ENCODE measurements at regions not wholly inside any gene's neighbourhood (a gene's known extent, or its start where the extent isn't known, plus 50 kb on each side); places are given as distances from the start of the nearest gene placed in this dataset.

DNA sequence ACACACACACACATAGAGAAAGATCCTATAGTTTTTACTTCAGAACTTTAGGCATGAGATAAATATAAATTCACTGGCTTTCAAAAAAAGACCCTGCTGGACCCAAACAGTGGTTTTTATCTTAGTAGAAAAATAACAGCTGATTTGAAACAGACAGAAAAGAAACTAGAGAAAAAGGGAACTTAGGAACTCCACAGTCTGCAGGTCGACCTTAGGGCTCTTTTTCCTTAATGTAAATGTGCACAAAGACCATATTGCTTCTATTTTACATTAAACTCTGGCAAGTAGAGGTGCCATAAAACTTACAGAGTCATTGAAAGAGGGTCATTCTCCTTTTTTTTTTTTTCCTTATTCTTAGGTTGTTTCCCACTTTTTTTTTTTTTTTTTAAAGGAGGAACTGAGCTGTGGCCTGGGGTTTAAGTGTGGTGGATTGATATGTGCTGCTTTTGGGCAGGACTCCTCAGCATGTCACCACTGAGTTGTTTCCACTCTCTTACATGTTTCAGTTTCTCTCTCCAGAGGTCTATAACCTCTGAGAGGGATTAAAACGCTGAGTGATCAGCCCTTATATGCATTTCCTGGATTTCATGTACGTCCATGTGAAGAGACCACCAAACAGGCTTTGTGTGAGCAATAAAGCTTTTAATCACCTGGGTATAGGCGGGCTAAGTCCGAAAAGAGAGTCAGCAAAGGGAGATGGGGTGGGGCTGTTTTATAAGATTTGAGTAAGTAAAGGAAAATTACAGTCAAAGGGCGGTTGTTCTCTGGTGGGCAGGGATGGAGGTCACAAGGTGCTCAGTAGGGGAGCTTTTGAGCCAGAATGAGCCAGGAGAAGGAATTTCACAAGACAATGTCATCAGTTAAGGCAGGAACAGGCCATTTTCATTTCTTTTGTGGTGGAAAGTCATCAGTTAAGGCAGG lies 70.8 kb upstream of the PACRGL start:
- Histone ChIP-seq H3K9me3 (ENCODE audit: control insufficient read depth in 2 of 2, low read length in 2 of 2) (no peaks in the 10 kb centered on the region), H3K27ac (ENCODE audit: low read length) (no peak overlapping the region), H3K27me3 (ENCODE audit: control insufficient read depth in 1 of 2, insufficient read depth in 2 of 2, low read length in 2 of 2) (no peaks in the 10 kb centered on the region), H3K9ac (ENCODE audit: low read length in 2 of 2) (no peak overlapping the region), H3K4me1 (ENCODE audit: control insufficient read depth, insufficient read depth, low read length) (no peaks in the 10 kb centered on the region), H3K4me3 (ENCODE audit: low read length in 2 of 2) (no peak overlapping the region), H3K36me3 (ENCODE audit: control insufficient read depth in 2 of 2, insufficient read depth in 2 of 2, low read length in 2 of 2) (no peaks in the 10 kb centered on the region)

DNA sequence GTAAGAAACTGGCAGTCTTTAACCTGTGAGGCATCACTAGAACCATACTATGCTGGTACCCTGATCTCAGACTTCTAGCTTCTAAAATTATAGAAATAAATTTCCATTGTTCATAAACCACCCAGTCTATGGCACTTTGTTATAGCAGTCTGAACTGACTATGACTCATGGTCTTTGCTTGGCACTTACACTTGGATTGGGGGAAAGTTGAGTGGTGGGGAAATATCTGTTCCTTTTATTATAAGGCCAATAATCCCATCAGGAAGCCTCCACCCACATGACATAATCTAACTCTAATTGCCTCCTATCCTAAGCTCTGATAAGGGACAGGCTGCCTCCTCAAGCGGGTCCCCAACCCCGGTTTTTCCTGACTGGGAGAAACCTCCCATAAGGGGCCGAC lies 61.4 kb upstream of the PACRGL start:
- H3K4me3 ChIP-seq (ENCODE audit: low read length in 2 of 2): no peak overlapping the region
- H3K36me3 ChIP-seq (ENCODE audit: control insufficient read depth in 2 of 2, insufficient read depth in 2 of 2, low read length in 2 of 2): no peaks in the 10 kb centered on the region
- H3K9ac ChIP-seq (ENCODE audit: low read length in 2 of 2): no peak overlapping the region
- peaks cover 2% of the 10 kb centered on the region in 2 donors for H3K9me3 ChIP-seq (ENCODE audit: control insufficient read depth in 2 of 2, low read length in 2 of 2)
- no peaks in the 10 kb centered on the region for H3K4me1 ChIP-seq (ENCODE audit: control insufficient read depth, insufficient read depth, low read length)
- H3K27ac ChIP-seq (ENCODE audit: low read length): no peak overlapping the region
- H3K27me3 ChIP-seq (ENCODE audit: control insufficient read depth in 1 of 2, insufficient read depth in 2 of 2, low read length in 2 of 2): no peaks in the 10 kb centered on the region

DNA sequence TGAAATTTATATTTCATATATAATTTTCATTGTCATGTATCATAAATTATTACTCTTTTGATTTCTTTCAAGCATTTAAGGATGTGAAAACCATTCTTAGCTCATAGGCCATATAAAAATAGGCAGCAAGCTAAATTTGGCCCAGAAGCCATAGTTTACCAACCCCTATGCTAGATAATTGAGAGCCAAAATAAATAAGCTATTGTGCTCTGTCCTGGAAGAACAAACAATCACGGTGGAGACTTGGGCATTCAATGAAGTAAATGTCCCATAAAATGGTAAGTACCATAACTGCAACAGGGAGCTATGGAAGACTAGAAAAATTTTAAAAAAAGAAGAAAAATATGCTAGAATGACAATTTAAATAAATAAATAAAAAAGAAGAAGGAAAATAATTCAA lies 60.9 kb upstream of the PACRGL start:
- no peaks in the 10 kb centered on the region for H3K36me3 ChIP-seq (ENCODE audit: control insufficient read depth in 2 of 2, insufficient read depth in 2 of 2, low read length in 2 of 2)
- peaks cover 2% of the 10 kb centered on the region in 2 donors for H3K9me3 ChIP-seq (ENCODE audit: control insufficient read depth in 2 of 2, low read length in 2 of 2)
- H3K27me3 ChIP-seq (ENCODE audit: control insufficient read depth in 1 of 2, insufficient read depth in 2 of 2, low read length in 2 of 2): no peaks in the 10 kb centered on the region
- H3K9ac ChIP-seq (ENCODE audit: low read length in 2 of 2): no peak overlapping the region
- no peak overlapping the region for H3K4me3 ChIP-seq (ENCODE audit: low read length in 2 of 2)
- H3K27ac ChIP-seq (ENCODE audit: low read length): no peak overlapping the region
- no peaks in the 10 kb centered on the region for H3K4me1 ChIP-seq (ENCODE audit: control insufficient read depth, insufficient read depth, low read length)

DNA sequence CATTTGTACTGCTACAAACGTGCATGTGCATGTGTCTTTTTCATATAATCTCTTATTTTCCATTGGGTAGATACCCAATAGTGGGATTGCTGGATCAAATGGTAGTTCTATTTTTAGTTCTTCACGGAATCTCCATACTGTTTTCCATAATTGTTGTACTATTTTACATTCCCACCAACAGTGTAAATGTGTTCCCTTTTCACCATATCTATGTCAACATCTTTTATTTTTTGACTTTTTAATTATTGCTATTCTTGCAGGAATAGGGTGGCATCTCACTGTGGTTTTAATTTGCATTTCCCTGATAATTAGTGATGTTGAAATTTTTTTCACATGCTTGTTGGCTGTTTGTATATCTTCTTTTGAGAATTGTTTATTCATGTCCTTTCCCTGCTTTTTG lies 59.3 kb upstream of the PACRGL start:
- peaks cover 2% of the 10 kb centered on the region in 2 donors for H3K9me3 ChIP-seq (ENCODE audit: control insufficient read depth in 2 of 2, low read length in 2 of 2)
- no peaks in the 10 kb centered on the region for H3K36me3 ChIP-seq (ENCODE audit: control insufficient read depth in 2 of 2, insufficient read depth in 2 of 2, low read length in 2 of 2)
- no peak overlapping the region for H3K27ac ChIP-seq (ENCODE audit: low read length)
- H3K9ac ChIP-seq (ENCODE audit: low read length in 2 of 2): no peak overlapping the region
- no peaks in the 10 kb centered on the region for H3K4me1 ChIP-seq (ENCODE audit: control insufficient read depth, insufficient read depth, low read length)
- no peak overlapping the region for H3K4me3 ChIP-seq (ENCODE audit: low read length in 2 of 2)
- no peaks in the 10 kb centered on the region for H3K27me3 ChIP-seq (ENCODE audit: control insufficient read depth in 1 of 2, insufficient read depth in 2 of 2, low read length in 2 of 2)

DNA sequence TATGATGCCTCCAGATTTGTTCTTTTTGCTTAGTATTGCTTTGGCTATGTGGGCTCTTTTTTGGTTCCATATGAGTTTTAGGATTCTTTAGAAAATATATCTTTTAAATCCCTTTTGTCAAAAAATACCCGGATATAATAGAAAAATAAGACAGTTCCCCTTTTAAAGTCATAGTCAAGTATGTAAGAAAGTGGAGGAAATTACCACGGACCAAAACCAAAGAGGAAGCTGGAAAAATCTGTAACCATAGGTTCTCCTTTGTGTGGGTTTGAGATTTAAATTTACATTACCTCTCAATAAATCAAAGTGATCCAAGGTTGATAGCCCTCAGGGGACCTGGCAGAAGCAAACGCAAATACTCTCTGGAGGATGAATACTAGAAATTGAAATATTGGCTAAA lies 58.3 kb upstream of the PACRGL start:
- no peak overlapping the region for H3K9ac ChIP-seq (ENCODE audit: low read length in 2 of 2)
- H3K4me1 ChIP-seq (ENCODE audit: control insufficient read depth, insufficient read depth, low read length): no peaks in the 10 kb centered on the region
- H3K27me3 ChIP-seq (ENCODE audit: control insufficient read depth in 1 of 2, insufficient read depth in 2 of 2, low read length in 2 of 2): no peaks in the 10 kb centered on the region
- H3K4me3 ChIP-seq (ENCODE audit: low read length in 2 of 2): no peak overlapping the region
- H3K27ac ChIP-seq (ENCODE audit: low read length): no peak overlapping the region
- peaks cover 2% of the 10 kb centered on the region in 2 donors for H3K9me3 ChIP-seq (ENCODE audit: control insufficient read depth in 2 of 2, low read length in 2 of 2)
- no peaks in the 10 kb centered on the region for H3K36me3 ChIP-seq (ENCODE audit: control insufficient read depth in 2 of 2, insufficient read depth in 2 of 2, low read length in 2 of 2)

DNA sequence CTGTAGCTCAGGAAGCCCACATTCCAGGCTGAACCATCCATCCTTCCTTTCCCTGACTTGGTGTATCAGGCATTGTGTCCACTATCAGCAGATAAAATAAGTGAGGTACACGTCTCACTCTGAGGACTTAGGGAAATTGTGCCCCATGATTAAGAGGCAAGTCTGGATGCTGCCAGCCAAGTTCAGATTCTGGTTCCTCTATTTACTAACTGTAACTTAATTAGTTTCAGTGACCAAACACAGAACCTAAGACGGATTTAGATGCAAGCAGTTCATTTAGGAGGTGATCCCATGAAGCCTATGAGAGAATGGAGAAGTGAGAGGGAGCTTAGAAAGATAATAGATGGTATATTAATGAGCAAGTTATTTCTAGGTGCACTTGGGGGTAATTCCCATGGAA lies 56.6 kb upstream of the PACRGL start:
- H3K9ac ChIP-seq (ENCODE audit: low read length in 2 of 2): no peak overlapping the region

DNA sequence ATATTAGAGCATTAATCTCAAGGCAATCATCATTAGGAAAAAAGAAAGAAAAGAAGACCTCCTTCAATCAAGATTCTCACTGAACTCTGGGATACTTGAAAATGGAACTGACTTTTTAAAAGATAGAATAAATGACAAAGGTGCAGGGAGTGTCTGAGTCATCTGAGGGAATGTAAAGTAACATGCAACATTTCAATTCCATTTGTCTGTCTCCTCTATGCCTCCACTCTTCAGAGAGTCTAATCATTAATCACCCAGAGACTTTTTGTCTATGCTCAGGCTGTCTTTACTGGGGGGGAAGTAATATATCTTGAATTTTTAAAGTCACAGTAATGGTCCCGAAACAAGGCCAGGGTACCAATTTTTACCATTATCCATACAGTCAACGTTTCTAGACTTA lies 55.0 kb upstream of the PACRGL start:
- Histone ChIP-seq H3K27me3 (ENCODE audit: control insufficient read depth in 1 of 2, insufficient read depth in 2 of 2, low read length in 2 of 2) (peaks cover 0 to 2% of the 10 kb centered on the region in 2 donors), H3K36me3 (ENCODE audit: control insufficient read depth in 2 of 2, insufficient read depth in 2 of 2, low read length in 2 of 2) (no peaks in the 10 kb centered on the region), H3K27ac (ENCODE audit: low read length) (no peak overlapping the region), H3K4me1 (ENCODE audit: control insufficient read depth, insufficient read depth, low read length) (no peaks in the 10 kb centered on the region), H3K9ac (ENCODE audit: low read length in 2 of 2) (no peak overlapping the region), H3K9me3 (ENCODE audit: control insufficient read depth in 2 of 2, low read length in 2 of 2) (peaks cover 2% of the 10 kb centered on the region in 2 donors), H3K4me3 (ENCODE audit: low read length in 2 of 2) (no peak overlapping the region)

More for the DNA sequence above, 56.6 kb upstream of the PACRGL start:
- H3K36me3 ChIP-seq (ENCODE audit: control insufficient read depth in 2 of 2, insufficient read depth in 2 of 2, low read length in 2 of 2): no peaks in the 10 kb centered on the region
- H3K9me3 ChIP-seq (ENCODE audit: control insufficient read depth in 2 of 2, low read length in 2 of 2): peaks cover 2% of the 10 kb centered on the region in 2 donors
- H3K4me1 ChIP-seq (ENCODE audit: control insufficient read depth, insufficient read depth, low read length): no peaks in the 10 kb centered on the region
- H3K27me3 ChIP-seq (ENCODE audit: control insufficient read depth in 1 of 2, insufficient read depth in 2 of 2, low read length in 2 of 2): peaks cover 0 to 2% of the 10 kb centered on the region in 2 donors
- no peak overlapping the region for H3K27ac ChIP-seq (ENCODE audit: low read length)
- H3K4me3 ChIP-seq (ENCODE audit: low read length in 2 of 2): no peak overlapping the region

DNA sequence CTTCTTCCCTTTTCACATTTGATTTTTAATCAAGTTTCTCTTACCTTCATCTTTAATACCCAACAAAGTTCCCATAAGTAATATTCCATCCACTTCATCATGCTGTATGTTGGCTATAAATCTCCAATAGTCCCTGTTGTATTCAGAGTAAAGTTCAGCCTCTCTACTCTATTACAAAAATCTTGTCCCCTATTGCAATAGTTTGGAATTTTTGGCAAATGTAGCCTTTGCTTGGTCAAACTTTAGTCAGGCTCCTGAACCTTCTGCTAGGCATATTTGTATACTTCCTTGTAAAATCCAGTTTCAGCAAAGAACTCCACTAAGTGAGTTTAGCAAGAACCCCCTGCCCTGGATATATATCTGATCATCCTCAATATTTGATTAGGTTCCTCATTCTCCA lies 54.0 kb upstream of the PACRGL start:
- no peak overlapping the region for H3K4me3 ChIP-seq (ENCODE audit: low read length in 2 of 2)
- H3K4me1 ChIP-seq (ENCODE audit: control insufficient read depth, insufficient read depth, low read length): no peaks in the 10 kb centered on the region
- H3K36me3 ChIP-seq (ENCODE audit: control insufficient read depth in 2 of 2, insufficient read depth in 2 of 2, low read length in 2 of 2): no peaks in the 10 kb centered on the region
- H3K9ac ChIP-seq (ENCODE audit: low read length in 2 of 2): no peak overlapping the region
- H3K27ac ChIP-seq (ENCODE audit: low read length): no peak overlapping the region
- peaks cover 2% of the 10 kb centered on the region in 2 donors for H3K9me3 ChIP-seq (ENCODE audit: control insufficient read depth in 2 of 2, low read length in 2 of 2)
- H3K27me3 ChIP-seq (ENCODE audit: control insufficient read depth in 1 of 2, insufficient read depth in 2 of 2, low read length in 2 of 2): peaks cover 0 to 2% of the 10 kb centered on the region in 2 donors
